Right renal cortex interstitium (tissue), 3 donors: ENCODE measurements at regions not wholly inside any gene's neighbourhood (a gene's known extent, or its start where the extent isn't known, plus 50 kb on each side); places are given as distances from the start of the nearest gene placed in this dataset.

Experiments used
- DNase-seq, 3 donors: peaks; one replicate each; pipeline ENCODE4 v3.0.0-alpha.2; 2013; ENCODE audit warnings: low read depth in 3 of 3, low spot score in 2 of 3

DNA sequence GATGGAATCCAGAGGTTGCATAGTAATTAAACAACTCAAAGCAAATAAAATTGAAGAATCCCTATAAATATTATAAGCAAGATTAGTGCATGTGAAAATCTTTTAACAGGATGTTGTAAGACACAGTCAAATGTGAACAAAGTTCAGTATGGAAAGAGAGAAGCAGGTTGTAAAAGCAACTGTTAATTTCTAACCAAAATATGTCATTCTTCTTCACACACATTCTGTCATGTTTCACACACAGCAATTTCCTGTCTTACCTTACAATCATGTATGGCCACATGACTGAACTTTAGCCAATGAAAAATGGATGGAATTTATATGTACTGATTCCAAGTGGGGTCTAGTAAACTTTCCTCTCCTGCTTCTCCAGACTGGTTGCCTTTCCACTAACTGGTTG, 527.7 kb upstream of the TMPRSS15 start:
- DNase-seq = no peak

- DNase-seq = no peak
These were observed 533.8 kb upstream of the TMPRSS15 start for GRCh38 chr21:18937337-18937736.

DNA sequence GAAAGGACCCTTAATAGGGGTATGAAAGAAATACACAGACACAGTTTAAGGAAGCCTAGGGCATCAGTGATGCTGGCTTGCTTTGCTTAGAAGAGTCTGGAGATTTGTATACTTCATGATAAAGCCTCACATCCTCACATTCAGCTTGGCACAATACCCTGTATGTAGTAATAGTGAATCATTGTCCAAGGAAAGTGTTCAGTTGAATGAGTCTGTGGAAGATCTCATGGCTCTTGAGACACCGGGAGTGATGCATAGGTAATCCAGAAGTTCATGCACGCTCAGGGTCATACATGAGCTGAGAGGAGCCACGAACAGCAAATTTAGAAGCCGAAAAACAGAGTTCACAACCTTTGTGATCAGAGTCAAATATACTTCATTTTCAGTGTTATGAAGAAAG, 537.2 kb upstream of the TMPRSS15 start:
- DNase-seq = no peak

- DNase-seq = no peak
These were observed 546.6 kb upstream of the TMPRSS15 start for GRCh38 chr21:18950045-18950740.

- peak in 1 of 3 donors; percentile 21 for DNase-seq
These were observed 547.9 kb upstream of the TMPRSS15 start for GRCh38 chr21:18951271-18952038.

DNA sequence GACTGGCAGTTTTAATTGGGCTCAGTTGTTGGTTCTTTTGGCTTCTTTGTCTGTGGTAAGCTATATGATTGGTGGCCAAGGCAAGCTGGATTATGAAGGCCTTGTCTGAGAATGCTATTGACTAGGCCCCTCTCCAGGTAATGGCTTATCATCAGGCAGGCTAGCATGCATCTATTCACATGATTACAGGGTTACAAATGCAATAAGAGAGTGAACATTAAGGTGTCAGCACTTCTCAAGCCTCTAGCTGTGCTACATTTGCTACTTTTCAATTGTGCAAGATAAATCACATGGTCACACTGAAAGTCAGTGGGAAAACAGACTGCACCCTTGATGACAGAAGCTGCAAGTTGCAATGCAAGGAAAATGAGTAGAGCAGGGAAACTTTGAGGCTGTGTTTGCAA, 550.9 kb upstream of the TMPRSS15 start:
- DNase-seq = no peak

- DNase-seq = no peak
These were observed 556.2 kb upstream of the TMPRSS15 start for GRCh38 chr21:18959817-18960216.

DNA sequence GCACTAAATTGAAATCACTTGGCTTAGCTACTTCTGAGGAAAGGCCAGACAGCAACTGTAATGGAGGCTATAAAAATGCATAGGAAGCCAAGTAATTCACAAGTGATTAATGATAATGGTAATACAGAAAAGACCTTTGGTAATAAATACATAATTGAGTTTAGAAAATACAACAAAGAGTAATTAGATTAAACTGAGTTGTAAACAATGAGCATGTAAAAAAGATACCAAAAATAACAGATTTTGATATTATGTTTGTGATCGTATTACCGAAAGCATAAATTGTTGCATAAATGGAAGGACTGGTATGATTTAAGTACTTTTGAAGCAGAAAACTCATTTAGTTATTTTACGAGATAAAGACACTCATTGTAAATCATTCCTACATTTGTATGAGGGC, 556.7 kb upstream of the TMPRSS15 start:
- peak; percentile 32 to 41 (median 32) for DNase-seq

DNA sequence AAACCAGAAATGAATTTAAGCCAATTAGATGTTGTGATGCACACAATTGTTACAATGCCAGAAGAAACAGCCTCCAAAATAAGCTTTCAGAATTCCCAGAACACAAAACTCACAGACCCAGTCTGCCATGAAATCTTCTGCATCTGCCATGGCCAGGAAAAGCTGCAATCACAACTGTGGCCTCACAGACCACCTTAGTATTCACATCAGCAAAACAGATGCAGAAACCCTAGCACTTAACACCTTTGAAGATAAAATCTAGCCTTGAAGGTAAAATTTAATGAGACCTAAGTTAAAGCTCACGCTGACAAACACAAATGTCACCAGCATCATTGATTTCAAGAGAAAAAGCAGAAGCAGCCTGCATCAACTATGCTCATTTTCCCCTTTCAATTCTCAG, 566.8 kb upstream of the TMPRSS15 start:
- no peak for DNase-seq

- no peak for DNase-seq
These were observed 567.4 kb upstream of the TMPRSS15 start for GRCh38 chr21:18970941-18971340.

DNA sequence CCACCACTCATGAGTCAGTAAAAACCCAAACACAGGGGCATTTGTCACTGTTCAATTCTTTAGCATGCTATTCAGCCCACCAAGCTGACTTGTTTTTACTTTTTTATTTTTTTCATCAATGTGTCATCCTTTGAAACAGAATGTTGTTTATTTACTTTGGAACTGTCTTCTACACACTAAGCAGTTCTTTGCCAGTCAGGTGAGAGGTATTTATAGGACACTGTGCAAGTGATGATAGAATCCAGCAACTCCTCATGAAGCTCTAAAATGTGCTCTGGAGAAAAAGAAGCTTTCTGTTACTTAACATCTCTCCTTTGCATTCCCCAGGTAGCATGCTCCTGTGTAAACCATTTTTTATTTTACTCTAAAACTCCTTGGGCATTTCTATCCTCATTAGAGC, 582.0 kb upstream of the TMPRSS15 start:
- DNase-seq = no peak

GRCh38 chr21:18986197-18986596, 582.6 kb upstream of the TMPRSS15 start:
- DNase-seq = no peak

DNA sequence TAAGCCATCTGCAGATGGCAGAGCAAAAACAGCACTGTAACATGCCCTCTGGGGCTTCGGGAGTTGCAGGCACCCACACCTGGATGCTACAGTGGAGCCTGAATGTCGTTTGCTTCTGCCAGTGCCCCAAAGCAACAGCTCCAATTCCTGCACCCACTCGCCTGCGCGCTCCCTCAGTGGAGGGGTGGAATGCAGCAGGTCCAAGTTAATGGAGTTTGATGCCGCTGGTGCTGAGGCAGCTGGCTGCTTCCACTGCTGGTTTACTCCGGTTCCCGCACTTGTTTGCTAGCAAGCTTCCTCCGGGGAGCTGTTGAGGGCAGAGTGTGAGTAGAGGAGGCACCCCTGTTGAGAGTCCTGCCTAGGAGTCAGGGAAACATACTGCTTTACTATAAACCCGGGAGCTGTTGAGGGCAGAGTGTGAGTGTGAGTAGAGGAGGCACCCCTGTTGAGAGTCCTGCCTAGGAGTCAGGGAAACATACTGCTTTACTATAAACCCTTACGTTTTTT, 584.0 kb upstream of the TMPRSS15 start:
- no peak for DNase-seq

GRCh38 chr21:18989953-18990495, 586.4 kb upstream of the TMPRSS15 start:
- DNase-seq = no peak

- no peak for DNase-seq
These were observed 588.3 kb upstream of the TMPRSS15 start for GRCh38 chr21:18991846-18992245.

DNA sequence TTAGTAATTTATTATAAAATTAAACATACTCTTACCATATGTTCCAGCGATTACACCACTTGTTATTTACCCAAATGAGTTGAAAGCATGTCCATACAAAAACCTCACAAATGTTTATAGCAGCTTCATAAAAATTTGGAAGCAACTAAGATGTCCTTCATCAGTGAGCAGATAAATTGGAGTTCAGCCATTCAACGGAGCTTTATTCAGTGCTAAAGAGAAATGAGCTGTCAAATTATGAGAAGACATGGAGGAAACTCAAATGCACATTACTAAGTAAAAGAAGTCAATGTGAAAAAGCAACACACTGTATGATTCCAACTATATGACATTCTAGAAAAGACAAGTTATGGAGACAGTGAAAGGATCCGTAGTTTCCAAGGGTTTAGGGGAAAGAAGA, 606.7 kb upstream of the TMPRSS15 start:
- DNase-seq = no peak

GRCh38 chr21:19010996-19011395, 607.4 kb upstream of the TMPRSS15 start:
- DNase-seq = no peak

DNA sequence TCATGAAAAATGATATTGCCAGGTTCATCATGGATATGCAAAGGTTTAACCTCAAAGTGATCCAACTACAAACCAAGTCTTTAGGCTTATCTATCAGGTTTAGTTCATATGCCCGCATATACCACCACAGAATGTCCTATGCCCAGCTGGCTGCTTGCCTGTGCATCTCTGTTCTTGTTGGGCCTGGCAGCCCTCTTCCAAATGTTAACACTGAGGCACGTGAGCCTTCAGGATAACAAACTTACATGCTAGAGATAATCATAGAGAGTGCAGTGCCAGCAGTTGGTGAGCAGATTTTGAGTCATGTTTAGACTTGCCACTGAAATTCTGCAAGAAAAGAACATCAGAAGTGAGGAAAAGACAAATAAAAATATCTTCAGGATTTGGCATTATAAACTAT, 607.9 kb upstream of the TMPRSS15 start:
- DNase-seq = no peak

DNA sequence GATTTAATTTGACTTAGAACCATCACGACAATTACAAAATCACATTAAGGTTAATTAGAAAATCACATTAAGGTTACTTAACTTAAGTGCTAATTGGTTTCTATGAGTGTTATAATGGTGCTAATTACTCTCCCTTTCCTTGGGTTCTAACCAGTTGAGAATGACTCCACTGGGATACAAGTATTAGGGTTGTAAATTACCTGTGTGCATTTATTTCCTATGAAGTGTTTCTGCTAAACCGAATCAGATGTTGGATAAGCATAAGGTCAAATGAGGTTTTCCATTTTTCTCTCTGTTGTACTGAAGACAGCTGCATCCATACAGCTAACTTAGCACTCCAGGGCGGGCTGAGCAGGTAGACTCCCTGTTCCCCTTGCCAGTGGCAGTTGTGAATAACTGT, 610.3 kb upstream of the TMPRSS15 start:
- DNase-seq = no peak

GRCh38 chr21:19018529-19018928, 614.9 kb upstream of the TMPRSS15 start:
- no peak for DNase-seq

DNA sequence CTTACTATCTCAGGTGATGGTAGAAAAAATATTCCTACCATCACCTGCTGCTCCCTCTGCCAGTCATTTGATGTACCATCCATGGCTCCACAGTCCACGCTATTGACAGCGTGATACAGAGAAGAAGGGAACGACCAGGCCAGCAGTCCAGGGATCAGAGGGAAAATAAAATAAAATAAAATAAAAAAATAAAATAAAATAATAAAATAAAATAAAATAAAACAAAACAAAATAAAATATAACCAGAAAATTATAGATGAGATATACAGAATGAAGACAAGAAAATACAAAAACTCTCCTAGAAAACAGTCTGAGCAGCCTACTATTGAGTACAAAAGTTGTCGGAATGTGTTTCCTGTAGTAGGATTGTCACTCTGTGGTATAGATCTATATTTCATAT, 619.4 kb upstream of the TMPRSS15 start:
- DNase-seq = no peak

GRCh38 chr21:19026911-19027310, 623.3 kb upstream of the TMPRSS15 start:
- no peak for DNase-seq
